ENCODE measurements at regions not wholly inside any gene's neighbourhood (a gene's known extent, or its start where the extent isn't known, plus 50 kb on each side); places are given as distances from the start of the nearest gene placed in this dataset.
"Not testable (repeated sequence)": the region's sequence is repeated elsewhere in the genome, so short reads cannot be mapped to it uniquely, and the experiment has no call there.

DNA sequence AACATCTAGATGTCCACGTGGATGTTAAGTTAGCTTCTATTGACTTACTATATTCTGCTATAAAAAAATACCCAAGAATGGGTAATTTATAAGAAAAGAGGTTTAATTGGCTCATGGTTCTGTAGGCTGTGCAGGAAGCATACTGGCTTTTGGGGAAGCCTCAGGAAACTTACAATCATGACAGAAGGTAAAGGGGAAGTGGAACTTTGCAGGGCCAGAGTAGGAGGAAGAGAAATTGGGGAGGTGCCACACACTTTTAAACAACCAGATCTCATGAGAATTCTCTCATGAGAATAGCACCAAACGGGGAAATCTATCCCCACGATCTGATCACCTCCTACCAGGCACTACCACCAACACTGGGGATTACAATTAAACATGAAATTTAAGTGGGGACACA lies 689.3 kb downstream of the METTL15 start:
- H3K27me3 Mint-ChIP-seq (ENCODE audit: unreplicated experiment) = peaks cover 3% of the 10 kb centered on the region
- no peak for DNase-seq
- no peaks in the 10 kb centered on the region for H3K9me3 Mint-ChIP-seq (ENCODE audit: unreplicated experiment)
- no peaks in the 10 kb centered on the region for H3K36me3 Mint-ChIP-seq (ENCODE audit: unreplicated experiment)
- no peak overlapping the region for H3K27ac Mint-ChIP-seq (ENCODE audit: unreplicated experiment)
- TF ChIP-seq, protein P1, sequence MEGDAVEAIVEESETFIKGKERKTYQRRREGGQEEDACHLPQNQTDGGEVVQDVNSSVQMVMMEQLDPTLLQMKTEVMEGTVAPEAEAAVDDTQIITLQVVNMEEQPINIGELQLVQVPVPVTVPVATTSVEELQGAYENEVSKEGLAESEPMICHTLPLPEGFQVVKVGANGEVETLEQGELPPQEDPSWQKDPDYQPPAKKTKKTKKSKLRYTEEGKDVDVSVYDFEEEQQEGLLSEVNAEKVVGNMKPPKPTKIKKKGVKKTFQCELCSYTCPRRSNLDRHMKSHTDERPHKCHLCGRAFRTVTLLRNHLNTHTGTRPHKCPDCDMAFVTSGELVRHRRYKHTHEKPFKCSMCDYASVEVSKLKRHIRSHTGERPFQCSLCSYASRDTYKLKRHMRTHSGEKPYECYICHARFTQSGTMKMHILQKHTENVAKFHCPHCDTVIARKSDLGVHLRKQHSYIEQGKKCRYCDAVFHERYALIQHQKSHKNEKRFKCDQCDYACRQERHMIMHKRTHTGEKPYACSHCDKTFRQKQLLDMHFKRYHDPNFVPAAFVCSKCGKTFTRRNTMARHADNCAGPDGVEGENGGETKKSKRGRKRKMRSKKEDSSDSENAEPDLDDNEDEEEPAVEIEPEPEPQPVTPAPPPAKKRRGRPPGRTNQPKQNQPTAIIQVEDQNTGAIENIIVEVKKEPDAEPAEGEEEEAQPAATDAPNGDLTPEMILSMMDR (IDR thresholded peaks at IDR 0.05; ENCODE audit: partially characterized antibody, unreplicated experiment) = no peak
- no peak overlapping the region for H3K4me3 Mint-ChIP-seq (ENCODE audit: unreplicated experiment)
- H3K4me1 Mint-ChIP-seq (ENCODE audit: low read depth, unreplicated experiment) = no peaks in the 10 kb centered on the region

DNA sequence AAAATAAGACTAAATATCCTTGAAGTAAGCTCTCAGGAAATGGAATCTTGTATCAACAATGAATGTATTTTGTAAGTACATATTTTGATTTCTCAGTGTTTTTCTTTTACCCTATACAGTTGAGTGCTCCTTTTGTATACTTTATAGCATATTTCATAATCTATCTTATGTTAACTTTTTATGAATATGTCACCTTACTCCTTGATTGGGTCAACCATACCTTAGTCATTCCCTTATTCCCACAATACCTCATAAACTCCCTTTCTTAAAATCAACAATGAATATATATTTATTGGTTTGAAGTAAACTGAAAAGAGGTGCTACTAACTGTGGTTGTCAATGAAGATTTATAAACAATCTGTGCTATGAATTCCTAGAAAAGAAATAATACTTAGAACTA lies 686.2 kb downstream of the METTL15 start:
- H3K36me3 Mint-ChIP-seq (ENCODE audit: unreplicated experiment) = no peaks in the 10 kb centered on the region
- H3K4me1 Mint-ChIP-seq (ENCODE audit: low read depth, unreplicated experiment) = no peaks in the 10 kb centered on the region
- no peaks in the 10 kb centered on the region for H3K9me3 Mint-ChIP-seq (ENCODE audit: unreplicated experiment)
- TF ChIP-seq, protein P1 (IDR thresholded peaks at IDR 0.05; ENCODE audit: partially characterized antibody, unreplicated experiment) = no peak
- DNase-seq = no peak
- H3K4me3 Mint-ChIP-seq (ENCODE audit: unreplicated experiment) = no peak overlapping the region
- H3K27ac Mint-ChIP-seq (ENCODE audit: unreplicated experiment) = no peak overlapping the region
- no peaks in the 10 kb centered on the region for H3K27me3 Mint-ChIP-seq (ENCODE audit: unreplicated experiment)

DNA sequence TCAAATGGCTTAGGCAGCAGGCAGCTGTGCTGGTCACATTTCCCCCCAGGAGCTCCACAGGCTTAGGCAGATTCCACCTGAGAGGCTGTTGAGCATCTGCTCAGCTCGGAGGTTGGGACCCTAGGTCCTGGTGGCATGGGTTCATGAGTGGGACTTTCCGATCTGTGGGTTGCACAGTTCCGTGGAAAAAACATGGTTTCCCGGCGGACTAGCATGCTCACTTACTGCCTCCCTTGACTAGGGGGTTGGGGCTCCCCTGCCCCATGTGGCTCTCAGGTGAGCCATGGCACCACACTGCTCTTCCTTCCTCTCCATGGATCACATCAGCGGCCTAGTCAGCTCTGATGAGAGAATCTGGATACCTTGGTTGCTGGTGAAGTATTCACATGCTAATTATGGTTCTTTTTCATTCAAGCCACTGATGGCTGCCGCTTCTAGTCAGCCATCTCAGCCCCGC lies 685.1 kb downstream of the METTL15 start:
- Mint-ChIP-seq H3K9me3 (ENCODE audit: unreplicated experiment) (no peaks in the 10 kb centered on the region), H3K4me3 (ENCODE audit: unreplicated experiment) (no peak overlapping the region), H3K4me1 (ENCODE audit: low read depth, unreplicated experiment) (no peaks in the 10 kb centered on the region), H3K27me3 (ENCODE audit: unreplicated experiment) (no peaks in the 10 kb centered on the region), H3K27ac (ENCODE audit: unreplicated experiment) (no peak overlapping the region), H3K36me3 (ENCODE audit: unreplicated experiment) (no peaks in the 10 kb centered on the region)
- TF ChIP-seq, protein P1 (IDR thresholded peaks at IDR 0.05; ENCODE audit: partially characterized antibody, unreplicated experiment) = no peak
- no peak for DNase-seq

DNA sequence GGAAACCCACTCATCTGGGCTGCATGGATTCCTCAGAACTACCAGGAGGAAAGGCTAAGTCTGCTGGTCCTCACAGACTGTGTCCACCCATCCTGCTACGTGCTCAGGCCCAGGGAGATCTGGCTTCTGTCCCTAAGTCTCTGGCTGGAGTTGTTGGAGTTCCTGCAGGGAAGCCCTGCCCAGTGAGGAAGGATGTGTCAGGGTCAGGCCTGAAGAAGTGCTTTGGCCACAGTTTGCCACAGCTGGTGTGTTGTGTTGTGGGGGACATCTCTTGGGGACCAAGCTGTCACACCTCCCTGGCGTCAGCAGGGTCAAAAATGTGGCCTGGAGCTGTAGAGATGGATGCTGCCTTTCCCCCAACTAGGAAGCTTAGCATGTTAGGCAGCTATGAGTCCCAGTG lies 684.7 kb downstream of the METTL15 start:
- no peak for DNase-seq
- Mint-ChIP-seq H3K9me3 (ENCODE audit: unreplicated experiment) (no peaks in the 10 kb centered on the region), H3K27me3 (ENCODE audit: unreplicated experiment) (no peaks in the 10 kb centered on the region), H3K36me3 (ENCODE audit: unreplicated experiment) (no peaks in the 10 kb centered on the region), H3K4me3 (ENCODE audit: unreplicated experiment) (no peak overlapping the region), H3K4me1 (ENCODE audit: low read depth, unreplicated experiment) (no peaks in the 10 kb centered on the region), H3K27ac (ENCODE audit: unreplicated experiment) (no peak overlapping the region)
- TF ChIP-seq, protein P1 (IDR thresholded peaks at IDR 0.05; ENCODE audit: partially characterized antibody, unreplicated experiment) = no peak

DNA sequence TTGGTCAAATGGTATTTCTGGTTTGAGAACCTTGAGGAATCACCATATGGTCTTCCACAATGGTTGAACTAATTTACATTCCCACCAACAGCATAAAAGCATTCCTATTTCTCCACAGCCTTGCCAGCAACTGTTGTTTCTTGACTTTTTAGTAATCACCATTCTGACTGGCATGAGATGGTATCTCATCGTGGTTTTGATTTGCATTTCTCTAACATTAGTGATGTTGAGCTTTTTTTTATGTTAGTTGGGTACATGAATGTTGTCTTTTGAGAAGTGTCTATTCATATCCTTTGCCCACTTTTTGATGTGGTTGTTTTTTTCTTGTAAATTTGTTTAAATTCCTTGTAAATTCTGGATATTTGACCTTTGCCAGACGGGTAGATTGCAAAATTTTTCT lies 679.7 kb downstream of the METTL15 start:
- not testable (repeated sequence) for H3K9me3 Mint-ChIP-seq (ENCODE audit: unreplicated experiment); H3K36me3 Mint-ChIP-seq (ENCODE audit: unreplicated experiment); H3K4me1 Mint-ChIP-seq (ENCODE audit: low read depth, unreplicated experiment); H3K4me3 Mint-ChIP-seq (ENCODE audit: unreplicated experiment); H3K27me3 Mint-ChIP-seq (ENCODE audit: unreplicated experiment); H3K27ac Mint-ChIP-seq (ENCODE audit: unreplicated experiment); DNase-seq

DNA sequence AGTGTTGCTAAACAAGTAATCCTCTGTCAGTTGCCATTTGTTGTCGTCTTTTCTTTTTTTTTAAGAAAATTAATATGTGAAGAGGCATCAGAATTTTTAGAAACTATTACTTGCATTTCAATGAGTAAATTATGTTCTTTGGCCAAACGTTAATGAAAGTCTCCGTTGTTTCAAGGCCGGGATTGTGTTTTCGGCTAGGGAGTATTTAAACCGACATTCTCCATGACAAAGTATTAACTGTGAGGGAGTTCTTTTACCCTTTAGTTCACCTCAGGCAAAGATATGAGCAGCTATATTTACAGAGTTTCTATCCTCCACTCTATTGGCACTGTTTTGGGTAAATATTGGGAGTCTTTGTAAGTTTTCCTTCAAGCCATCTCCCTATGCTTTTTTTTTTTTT lies 668.9 kb downstream of the METTL15 start:
- no peaks in the 10 kb centered on the region for H3K27me3 Mint-ChIP-seq (ENCODE audit: unreplicated experiment)
- peaks cover 2% of the 10 kb centered on the region for H3K9me3 Mint-ChIP-seq (ENCODE audit: unreplicated experiment)
- no peak overlapping the region for H3K4me3 Mint-ChIP-seq (ENCODE audit: unreplicated experiment)
- no peak for DNase-seq
- H3K36me3 Mint-ChIP-seq (ENCODE audit: unreplicated experiment) = peaks cover 10% of the 10 kb centered on the region
- H3K27ac Mint-ChIP-seq (ENCODE audit: unreplicated experiment) = no peak overlapping the region
- TF ChIP-seq, protein P1 (IDR thresholded peaks at IDR 0.05; ENCODE audit: partially characterized antibody, unreplicated experiment) = no peak
- H3K4me1 Mint-ChIP-seq (ENCODE audit: low read depth, unreplicated experiment) = no peaks in the 10 kb centered on the region

Measured in glutamatergic neuron (in vitro differentiated cells).